ENCODE measurements at regions not wholly inside any gene's neighbourhood (a gene's known extent, or its start where the extent isn't known, plus 50 kb on each side); places are given as distances from the start of the nearest gene placed in this dataset.

DNA sequence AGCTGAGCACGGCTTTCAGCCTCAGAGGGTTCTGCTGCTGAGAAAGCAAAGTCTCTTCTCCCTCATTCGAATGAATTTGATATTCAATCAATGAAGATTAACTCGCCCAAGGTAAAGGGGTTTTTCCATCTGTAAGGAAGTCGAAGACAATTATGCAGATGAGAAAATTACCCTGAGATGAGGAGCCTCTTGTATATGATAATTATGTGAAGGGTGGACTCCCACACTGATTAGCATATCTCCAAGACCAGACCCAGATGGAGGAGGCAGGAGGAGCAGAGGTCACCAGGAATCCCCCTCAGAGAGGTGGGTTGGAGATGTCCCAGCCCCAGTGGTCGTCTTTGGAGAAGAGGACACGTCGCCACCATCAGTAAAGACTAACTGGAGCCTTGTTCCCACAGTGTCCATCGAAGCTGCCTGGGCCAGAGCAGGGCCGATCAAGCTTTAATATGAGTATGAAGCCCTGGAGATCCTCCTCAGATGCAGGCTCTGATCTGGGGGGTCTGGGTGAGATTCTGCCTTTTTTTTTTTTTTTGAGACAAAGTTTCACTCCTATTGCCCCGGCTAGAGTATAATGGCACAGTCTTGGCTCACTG is 61.5 kb upstream of the LHX1 start:
- DNase-seq: no peak

GRCh38 chr17:36876966-36877365 is 60.3 kb upstream of the LHX1 start:
- no peak for DNase-seq

GRCh38 chr17:36877771-36878170 is 59.5 kb upstream of the LHX1 start:
- DNase-seq: no peak

DNA sequence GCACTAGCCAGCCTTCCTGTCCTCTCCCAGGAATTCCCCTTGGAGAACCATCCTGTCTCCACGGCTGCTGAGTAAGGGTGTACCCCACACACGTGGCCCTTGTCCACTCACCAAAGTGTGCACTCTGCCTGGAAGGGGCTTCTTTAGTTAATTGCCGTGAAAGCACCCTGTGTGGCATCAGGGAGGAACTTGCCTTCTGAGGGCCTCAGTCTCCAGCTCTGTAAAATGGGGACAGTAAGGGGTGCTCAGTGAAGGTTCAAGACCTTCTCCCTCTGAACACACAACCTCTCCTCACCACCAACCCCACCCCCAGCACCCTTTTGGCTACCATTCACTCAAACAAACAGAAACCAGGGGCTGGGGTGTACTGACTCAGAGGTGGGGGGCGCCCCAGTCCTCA is 59.1 kb upstream of the LHX1 start:
- DNase-seq: no peak

GRCh38 chr17:36879027-36879426 is 58.2 kb upstream of the LHX1 start:
- DNase-seq: no peak

DNA sequence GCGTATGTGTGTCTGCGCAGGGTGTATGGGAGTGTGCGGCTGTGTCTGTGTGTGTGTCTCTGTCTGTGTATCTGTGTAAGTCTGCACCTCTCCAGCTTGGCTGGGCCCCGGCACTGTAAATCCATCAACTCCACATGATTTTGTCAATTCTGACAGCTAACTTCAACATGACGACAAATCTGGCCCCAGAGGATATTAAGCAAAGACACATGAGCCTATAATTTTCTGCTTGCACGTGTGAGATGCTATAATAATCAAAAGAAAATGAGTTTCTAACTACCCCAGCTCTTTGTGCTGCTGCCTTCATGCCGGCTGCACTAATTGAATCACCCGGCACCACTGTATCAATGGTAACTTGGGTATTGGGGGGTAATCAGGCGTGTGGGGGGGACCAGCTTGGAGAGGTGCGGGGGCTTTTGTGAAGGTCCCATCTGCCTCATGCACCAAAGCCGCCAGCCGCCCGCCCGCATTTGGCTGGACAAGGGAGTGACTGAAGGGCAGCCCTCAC is 57.6 kb upstream of the LHX1 start:
- DNase-seq: no peak

DNA sequence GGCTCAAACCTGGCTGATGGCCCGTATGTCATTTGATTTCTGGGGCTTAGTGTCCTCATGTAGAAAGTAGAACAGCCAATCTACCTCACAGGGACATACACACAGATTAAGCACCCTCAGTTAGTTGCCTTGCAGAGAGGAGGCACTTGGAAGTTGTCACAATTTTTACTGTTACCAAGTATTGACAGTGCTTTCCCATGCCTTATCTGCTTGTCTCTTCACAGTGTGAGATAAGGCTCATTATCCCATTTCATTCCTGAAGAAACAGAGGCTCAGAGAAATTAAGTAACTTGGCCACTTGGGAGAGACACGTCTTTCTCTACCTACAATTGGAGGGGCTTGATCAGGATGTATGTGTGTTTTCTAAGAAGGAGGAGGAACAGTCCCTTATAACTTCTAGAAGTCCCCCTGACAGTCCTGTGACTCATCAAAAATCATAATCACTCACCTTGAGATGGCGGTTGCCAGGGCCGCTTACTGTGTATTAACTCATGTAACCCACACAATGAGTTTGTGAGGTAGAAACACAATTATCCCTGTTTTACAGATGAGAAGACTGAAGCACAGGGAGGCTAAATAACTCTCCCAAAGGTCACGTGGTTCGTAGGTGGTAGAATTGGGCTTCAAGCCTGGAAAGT is 56.9 kb upstream of the LHX1 start:
- no peak for DNase-seq

DNA sequence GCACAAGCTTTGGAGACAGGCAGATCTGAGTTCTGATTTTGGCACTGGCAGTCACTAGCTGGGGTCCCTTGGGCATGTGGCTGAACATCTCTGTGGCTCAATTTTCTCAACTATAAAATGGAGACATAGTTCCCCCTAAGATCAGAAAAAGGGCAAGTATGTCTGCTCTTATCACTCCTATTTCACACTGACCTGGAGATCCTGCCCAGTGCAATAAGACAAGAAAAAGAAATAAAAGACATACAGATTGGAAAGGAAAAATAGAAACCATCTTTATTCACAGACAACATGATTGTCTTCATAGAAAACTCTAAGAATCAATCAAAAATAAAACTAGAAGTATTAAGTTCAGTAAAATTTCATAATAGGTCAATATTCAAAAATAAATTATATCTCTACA is 56.0 kb upstream of the LHX1 start:
- DNase-seq: no peak

DNA sequence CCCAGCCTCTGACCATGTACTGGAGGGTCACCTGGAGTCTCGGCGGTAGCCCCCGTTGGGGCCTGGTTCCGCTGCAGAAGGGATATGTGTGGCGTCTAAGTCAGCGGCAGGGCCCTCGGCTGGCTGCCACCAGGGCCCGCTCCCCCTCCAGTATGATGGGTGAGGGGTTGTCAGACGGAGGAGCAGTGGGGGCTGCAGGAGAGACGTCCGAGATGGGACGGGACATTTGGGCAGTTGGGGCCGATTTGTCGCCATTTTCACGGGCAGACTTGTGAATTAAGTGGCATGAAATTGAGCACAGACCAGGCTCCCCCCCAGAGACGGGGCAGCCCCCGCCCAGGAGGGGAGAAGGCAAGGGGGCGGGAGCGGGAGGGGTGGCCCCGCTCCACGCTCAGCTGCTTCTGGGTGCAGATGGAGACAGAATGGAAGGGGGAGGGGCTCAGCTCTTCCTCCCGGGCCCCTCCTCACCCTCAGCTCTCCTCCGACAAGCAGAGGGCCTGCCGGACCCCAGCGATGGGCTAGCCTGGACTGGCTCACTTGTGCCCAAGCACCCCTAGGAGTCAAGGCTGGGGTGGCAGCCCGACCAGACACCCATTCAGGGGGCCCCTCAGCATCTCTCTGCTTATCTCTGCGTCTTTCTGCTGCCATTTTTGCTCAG is 52.7 kb upstream of the LHX1 start:
- no peak for DNase-seq

DNA sequence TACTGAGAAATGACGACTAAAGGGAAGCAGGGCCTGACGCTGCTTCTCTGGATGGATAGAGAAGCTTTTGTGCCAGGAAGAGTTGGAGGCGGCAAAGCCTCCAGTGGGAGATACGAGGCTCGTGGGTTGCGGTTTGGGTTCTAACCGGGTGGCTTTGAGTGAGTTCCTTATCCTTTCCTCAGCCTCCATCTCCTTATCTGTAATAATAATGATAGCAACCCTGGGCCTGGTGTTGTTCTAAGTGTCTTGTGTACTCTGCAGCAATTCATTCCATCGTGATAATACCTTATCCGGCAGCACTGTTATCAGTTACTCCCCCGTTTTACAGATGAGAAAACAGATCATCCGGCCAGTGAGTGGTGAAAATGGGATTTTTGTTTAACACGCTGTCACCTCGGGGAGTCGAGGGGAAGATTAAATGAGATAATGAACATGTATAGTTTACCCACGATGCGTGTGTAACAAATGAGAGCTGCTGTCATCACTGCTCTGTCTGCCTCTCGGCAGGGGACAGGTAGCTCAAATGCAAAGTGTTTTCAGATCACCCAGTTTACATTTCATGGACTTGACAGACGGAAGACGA is 52.0 kb upstream of the LHX1 start:
- no peak for DNase-seq

- DNase-seq: no peak
These were observed 51.4 kb upstream of the LHX1 start for GRCh38 chr17:36885771-36886377.

Data from NCI-H2081 treated with DMSO at 0.1 percent for 48 hours (cell line).